HTR-8/SVneo (cell line): ENCODE measurements at regions not wholly inside any gene's neighbourhood (a gene's known extent, or its start where the extent isn't known, plus 50 kb on each side); places are given as distances from the start of the nearest gene placed in this dataset.
A peak's percentile ranks its signal among the peaks of the same experiment; 100 is the strongest.

ENCODE experiments used
- DNase-seq: peaks from one replicate; pipeline ENCODE4 v3.0.0; 2011; ENCODE audit warnings: low spot score, mixed read lengths; ENCODE audit not compliant: insufficient read length
- FAIRE-seq: peaks from 2 replicates; lab custom pipeline; 2011; peaks lifted over from hg19 to GRCh38; lab: Jason Lieb, UNC

- FAIRE-seq (no peak), DNase-seq (no peak)
Measured at GRCh38 chr2:35415282-35415681, 940.3 kb upstream of the CRIM1 start.

GRCh38 chr2:35410431-35411061 lies 945.0 kb upstream of the CRIM1 start:
- DNase-seq = peak; percentile 36
- no peak for FAIRE-seq

GRCh38 chr2:35409762-35410161 lies 945.8 kb upstream of the CRIM1 start:
- no peak for DNase-seq
- no peak for FAIRE-seq

GRCh38 chr2:35408320-35408719 lies 947.3 kb upstream of the CRIM1 start:
- no peak for FAIRE-seq
- DNase-seq = no peak

GRCh38 chr2:35391736-35392442 lies 963.7 kb upstream of the CRIM1 start:
- FAIRE-seq = no peak

GRCh38 chr2:35378791-35379190 lies 976.8 kb upstream of the CRIM1 start:
- no peak for FAIRE-seq

More at GRCh38 chr2:35391736-35392442, 963.7 kb upstream of the CRIM1 start:
- no peak for DNase-seq

GRCh38 chr2:35374845-35375244 lies 980.7 kb upstream of the CRIM1 start:
- FAIRE-seq (no peak), DNase-seq (no peak)

More at GRCh38 chr2:35378791-35379190, 976.8 kb upstream of the CRIM1 start:
- no peak for DNase-seq

GRCh38 chr2:35365859-35366258 lies 989.7 kb upstream of the CRIM1 start:
- FAIRE-seq (no peak), DNase-seq (no peak)

GRCh38 chr2:35356332-35356731 lies 999.2 kb upstream of the CRIM1 start:
- DNase-seq (no peak), FAIRE-seq (peak; percentile 4)

- no peak for FAIRE-seq
- DNase-seq = no peak
Measured at GRCh38 chr2:35355056-35355455, 1000.5 kb upstream of the CRIM1 start.

GRCh38 chr2:35347561-35347960 lies 1008.0 kb upstream of the CRIM1 start:
- no peak for DNase-seq
- FAIRE-seq = peak; percentile 20

- FAIRE-seq = no peak
- DNase-seq = no peak
Measured at GRCh38 chr2:35343135-35343534, 1012.4 kb upstream of the CRIM1 start.

GRCh38 chr2:35339211-35339610 lies 1016.4 kb upstream of the CRIM1 start:
- FAIRE-seq = no peak
- DNase-seq = no peak

GRCh38 chr2:35337922-35338321 lies 1017.7 kb upstream of the CRIM1 start:
- DNase-seq = no peak
- peak; percentile 49 for FAIRE-seq

GRCh38 chr2:35314049-35314448 lies 1041.5 kb upstream of the CRIM1 start:
- no peak for DNase-seq
- no peak for FAIRE-seq

GRCh38 chr2:35301369-35301768 lies 1054.2 kb upstream of the CRIM1 start:
- FAIRE-seq = no peak
- DNase-seq = no peak

- peak; percentile 30 for DNase-seq
- peak; percentile 40 for FAIRE-seq
Measured at GRCh38 chr2:35298493-35298892, 1057.1 kb upstream of the CRIM1 start.

GRCh38 chr2:35297403-35297802 lies 1058.2 kb upstream of the CRIM1 start:
- FAIRE-seq (no peak), DNase-seq (no peak)

GRCh38 chr2:35294636-35295263 lies 1060.8 kb upstream of the CRIM1 start:
- DNase-seq = no peak
- FAIRE-seq = no peak

- FAIRE-seq = no peak
- no peak for DNase-seq
Measured at GRCh38 chr2:35293261-35293660, 1062.3 kb upstream of the CRIM1 start.

GRCh38 chr2:35292199-35292598 lies 1063.4 kb upstream of the CRIM1 start:
- DNase-seq (no peak), FAIRE-seq (no peak)
